HG03108 (cell line): ENCODE measurements at regions not wholly inside any gene's neighbourhood (a gene's known extent, or its start where the extent isn't known, plus 50 kb on each side); places are given as distances from the start of the nearest gene placed in this dataset.
"Not testable (repeated sequence)": the region's sequence is repeated elsewhere in the genome, so short reads cannot be mapped to it uniquely, and the experiment has no call there.

Experiments
- ATAC-seq: cut with Tn5 transposase; IDR thresholded peaks from one replicate; pipeline ENCODE4 v1.9.1; 2021; ENCODE audit warnings: moderate library complexity; ENCODE audit not compliant: unreplicated experiment

GRCh38 chr10:32217216-32217615 lies 129.7 kb downstream of the EPC1 start:
- no peak for ATAC-seq

- not testable (repeated sequence) for ATAC-seq
These were observed 133.1 kb downstream of the EPC1 start for GRCh38 chr10:32213838-32214237.

GRCh38 chr10:32211046-32211363 lies 136.0 kb downstream of the EPC1 start:
- no peak for ATAC-seq

- ATAC-seq, result no peak
These were observed 136.5 kb downstream of the EPC1 start for GRCh38 chr10:32210306-32211045.

GRCh38 chr10:32208005-32208404 lies 139.0 kb downstream of the EPC1 start:
- ATAC-seq, result not testable (repeated sequence)

- peak; percentile 69 for ATAC-seq
These were observed 139.4 kb downstream of the EPC1 start for GRCh38 chr10:32207544-32207943.

- no peak for ATAC-seq
These were observed 141.3 kb downstream of the EPC1 start for GRCh38 chr10:32205670-32206069.

- ATAC-seq, result no peak
These were observed 142.4 kb downstream of the EPC1 start for GRCh38 chr10:32204606-32205005.

GRCh38 chr10:32199714-32200394 lies 143.6 kb upstream of the KIF5B start:
- ATAC-seq, result no peak

GRCh38 chr10:32197423-32197822 lies 141.2 kb upstream of the KIF5B start:
- ATAC-seq, result no peak

GRCh38 chr10:32190890-32191491 lies 134.8 kb upstream of the KIF5B start:
- ATAC-seq, result peak; percentile 59

GRCh38 chr10:32189400-32190084 lies 133.3 kb upstream of the KIF5B start:
- no peak for ATAC-seq

GRCh38 chr10:32188601-32189000 lies 132.4 kb upstream of the KIF5B start:
- ATAC-seq, result not testable (repeated sequence)

GRCh38 chr10:32187686-32188085 lies 131.5 kb upstream of the KIF5B start:
- ATAC-seq, result no peak

- not testable (repeated sequence) for ATAC-seq
These were observed 127.4 kb upstream of the KIF5B start for GRCh38 chr10:32183652-32184051.

GRCh38 chr10:32182476-32182875 lies 126.3 kb upstream of the KIF5B start:
- ATAC-seq, result no peak

GRCh38 chr10:32180390-32181280 lies 124.4 kb upstream of the KIF5B start:
- no peak for ATAC-seq

GRCh38 chr10:32179836-32180235 lies 123.6 kb upstream of the KIF5B start:
- no peak for ATAC-seq

- not testable (repeated sequence) for ATAC-seq
These were observed 121.4 kb upstream of the KIF5B start for GRCh38 chr10:32177594-32177993.

GRCh38 chr10:32175629-32176028 lies 119.4 kb upstream of the KIF5B start:
- no peak for ATAC-seq
